ENCODE measurements at regions not wholly inside any gene's neighbourhood (a gene's known extent, or its start where the extent isn't known, plus 50 kb on each side); places are given as distances from the start of the nearest gene placed in this dataset.

DNA sequence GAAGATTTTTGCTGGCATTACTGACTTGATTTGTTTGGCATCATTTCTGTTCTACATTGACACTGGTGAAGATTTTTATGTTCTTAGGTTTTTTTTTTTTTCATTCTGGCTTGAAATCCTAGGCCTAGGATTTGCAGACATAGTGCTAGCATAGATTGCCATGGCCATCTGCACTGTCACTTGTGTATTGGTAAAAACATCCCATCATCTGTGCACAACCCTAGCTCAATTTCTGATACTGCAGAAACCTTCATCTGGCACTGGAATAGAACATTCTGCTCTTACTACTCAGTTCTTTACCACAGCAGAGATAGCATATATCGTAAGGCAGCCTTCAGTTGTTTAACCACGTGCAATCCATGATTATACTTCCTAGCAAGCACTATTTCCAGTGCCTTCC lies 111.5 kb upstream of the IL15 start:
- TF ChIP-seq SRF (CRISPR knock-in tag; IDR thresholded peaks at IDR 0.05) (no peak), EP300 (IDR thresholded peaks at IDR 0.05; ENCODE audit: low read length) (no peak), CBX5 (IDR thresholded peaks at IDR 0.05; ENCODE audit: borderline replicate concordance, low read depth) (no peak)
- TF ChIP-seq, protein P1, sequence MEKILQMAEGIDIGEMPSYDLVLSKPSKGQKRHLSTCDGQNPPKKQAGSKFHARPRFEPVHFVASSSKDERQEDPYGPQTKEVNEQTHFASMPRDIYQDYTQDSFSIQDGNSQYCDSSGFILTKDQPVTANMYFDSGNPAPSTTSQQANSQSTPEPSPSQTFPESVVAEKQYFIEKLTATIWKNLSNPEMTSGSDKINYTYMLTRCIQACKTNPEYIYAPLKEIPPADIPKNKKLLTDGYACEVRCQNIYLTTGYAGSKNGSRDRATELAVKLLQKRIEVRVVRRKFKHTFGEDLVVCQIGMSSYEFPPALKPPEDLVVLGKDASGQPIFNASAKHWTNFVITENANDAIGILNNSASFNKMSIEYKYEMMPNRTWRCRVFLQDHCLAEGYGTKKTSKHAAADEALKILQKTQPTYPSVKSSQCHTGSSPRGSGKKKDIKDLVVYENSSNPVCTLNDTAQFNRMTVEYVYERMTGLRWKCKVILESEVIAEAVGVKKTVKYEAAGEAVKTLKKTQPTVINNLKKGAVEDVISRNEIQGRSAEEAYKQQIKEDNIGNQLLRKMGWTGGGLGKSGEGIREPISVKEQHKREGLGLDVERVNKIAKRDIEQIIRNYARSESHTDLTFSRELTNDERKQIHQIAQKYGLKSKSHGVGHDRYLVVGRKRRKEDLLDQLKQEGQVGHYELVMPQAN (IDR thresholded peaks at IDR 0.05; ENCODE audit: borderline replicate concordance) = no peak
- TF ChIP-seq, protein P2, sequence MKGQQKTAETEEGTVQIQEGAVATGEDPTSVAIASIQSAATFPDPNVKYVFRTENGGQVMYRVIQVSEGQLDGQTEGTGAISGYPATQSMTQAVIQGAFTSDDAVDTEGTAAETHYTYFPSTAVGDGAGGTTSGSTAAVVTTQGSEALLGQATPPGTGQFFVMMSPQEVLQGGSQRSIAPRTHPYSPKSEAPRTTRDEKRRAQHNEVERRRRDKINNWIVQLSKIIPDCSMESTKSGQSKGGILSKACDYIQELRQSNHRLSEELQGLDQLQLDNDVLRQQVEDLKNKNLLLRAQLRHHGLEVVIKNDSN (CRISPR knock-in tag; IDR thresholded peaks at IDR 0.05) = no peak
- TF ChIP-seq, protein P3, sequence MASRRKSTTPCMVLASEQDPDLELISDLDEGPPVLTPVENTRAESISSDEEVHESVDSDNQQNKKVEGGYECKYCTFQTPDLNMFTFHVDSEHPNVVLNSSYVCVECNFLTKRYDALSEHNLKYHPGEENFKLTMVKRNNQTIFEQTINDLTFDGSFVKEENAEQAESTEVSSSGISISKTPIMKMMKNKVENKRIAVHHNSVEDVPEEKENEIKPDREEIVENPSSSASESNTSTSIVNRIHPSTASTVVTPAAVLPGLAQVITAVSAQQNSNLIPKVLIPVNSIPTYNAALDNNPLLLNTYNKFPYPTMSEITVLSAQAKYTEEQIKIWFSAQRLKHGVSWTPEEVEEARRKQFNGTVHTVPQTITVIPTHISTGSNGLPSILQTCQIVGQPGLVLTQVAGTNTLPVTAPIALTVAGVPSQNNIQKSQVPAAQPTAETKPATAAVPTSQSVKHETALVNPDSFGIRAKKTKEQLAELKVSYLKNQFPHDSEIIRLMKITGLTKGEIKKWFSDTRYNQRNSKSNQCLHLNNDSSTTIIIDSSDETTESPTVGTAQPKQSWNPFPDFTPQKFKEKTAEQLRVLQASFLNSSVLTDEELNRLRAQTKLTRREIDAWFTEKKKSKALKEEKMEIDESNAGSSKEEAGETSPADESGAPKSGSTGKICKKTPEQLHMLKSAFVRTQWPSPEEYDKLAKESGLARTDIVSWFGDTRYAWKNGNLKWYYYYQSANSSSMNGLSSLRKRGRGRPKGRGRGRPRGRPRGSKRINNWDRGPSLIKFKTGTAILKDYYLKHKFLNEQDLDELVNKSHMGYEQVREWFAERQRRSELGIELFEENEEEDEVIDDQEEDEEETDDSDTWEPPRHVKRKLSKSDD (conservative IDR thresholded peaks at IDR 0.05; ENCODE audit: low read length) = no peak
- TF ChIP-seq, protein P4, sequence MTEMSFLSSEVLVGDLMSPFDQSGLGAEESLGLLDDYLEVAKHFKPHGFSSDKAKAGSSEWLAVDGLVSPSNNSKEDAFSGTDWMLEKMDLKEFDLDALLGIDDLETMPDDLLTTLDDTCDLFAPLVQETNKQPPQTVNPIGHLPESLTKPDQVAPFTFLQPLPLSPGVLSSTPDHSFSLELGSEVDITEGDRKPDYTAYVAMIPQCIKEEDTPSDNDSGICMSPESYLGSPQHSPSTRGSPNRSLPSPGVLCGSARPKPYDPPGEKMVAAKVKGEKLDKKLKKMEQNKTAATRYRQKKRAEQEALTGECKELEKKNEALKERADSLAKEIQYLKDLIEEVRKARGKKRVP (CRISPR knock-in tag; IDR thresholded peaks at IDR 0.05) = no peak
